ENCODE measurements at regions not wholly inside any gene's neighbourhood (a gene's known extent, or its start where the extent isn't known, plus 50 kb on each side); places are given as distances from the start of the nearest gene placed in this dataset.

DNA sequence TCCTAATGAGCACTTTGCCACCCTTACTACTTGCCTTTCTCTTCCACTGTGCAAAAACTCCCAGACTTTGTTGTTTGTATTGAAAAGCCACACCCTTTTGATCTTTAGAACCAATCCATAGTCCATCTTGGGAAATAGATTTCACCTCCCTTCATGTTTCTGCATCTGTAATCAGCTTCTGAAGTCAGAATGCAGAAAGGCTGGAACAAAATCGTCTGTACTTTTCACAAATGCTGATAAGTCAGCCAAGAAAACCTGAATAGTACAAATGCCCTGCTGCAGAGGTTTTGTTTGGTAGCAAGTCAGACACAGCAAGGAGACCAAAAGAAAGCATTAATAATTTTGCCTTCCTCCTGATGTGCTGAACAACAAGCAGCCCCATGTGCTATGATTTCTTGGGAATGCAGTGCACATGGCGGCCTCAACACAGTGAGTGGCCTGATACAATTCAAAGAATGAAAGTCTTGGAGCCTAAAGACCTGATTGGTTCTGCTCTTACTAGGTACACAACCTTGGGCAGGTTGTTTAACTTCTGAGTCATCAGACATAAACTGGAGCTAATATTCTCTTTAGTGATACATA lies 59.2 kb upstream of the STK32A start:
- TF ChIP-seq, protein P1, sequence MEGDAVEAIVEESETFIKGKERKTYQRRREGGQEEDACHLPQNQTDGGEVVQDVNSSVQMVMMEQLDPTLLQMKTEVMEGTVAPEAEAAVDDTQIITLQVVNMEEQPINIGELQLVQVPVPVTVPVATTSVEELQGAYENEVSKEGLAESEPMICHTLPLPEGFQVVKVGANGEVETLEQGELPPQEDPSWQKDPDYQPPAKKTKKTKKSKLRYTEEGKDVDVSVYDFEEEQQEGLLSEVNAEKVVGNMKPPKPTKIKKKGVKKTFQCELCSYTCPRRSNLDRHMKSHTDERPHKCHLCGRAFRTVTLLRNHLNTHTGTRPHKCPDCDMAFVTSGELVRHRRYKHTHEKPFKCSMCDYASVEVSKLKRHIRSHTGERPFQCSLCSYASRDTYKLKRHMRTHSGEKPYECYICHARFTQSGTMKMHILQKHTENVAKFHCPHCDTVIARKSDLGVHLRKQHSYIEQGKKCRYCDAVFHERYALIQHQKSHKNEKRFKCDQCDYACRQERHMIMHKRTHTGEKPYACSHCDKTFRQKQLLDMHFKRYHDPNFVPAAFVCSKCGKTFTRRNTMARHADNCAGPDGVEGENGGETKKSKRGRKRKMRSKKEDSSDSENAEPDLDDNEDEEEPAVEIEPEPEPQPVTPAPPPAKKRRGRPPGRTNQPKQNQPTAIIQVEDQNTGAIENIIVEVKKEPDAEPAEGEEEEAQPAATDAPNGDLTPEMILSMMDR (IDR thresholded peaks at IDR 0.05) = no peak
- no peak for TF ChIP-seq POLR2A (IDR thresholded peaks at IDR 0.05)
